ENCODE measurements at regions not wholly inside any gene's neighbourhood (a gene's known extent, or its start where the extent isn't known, plus 50 kb on each side); places are given as distances from the start of the nearest gene placed in this dataset.

- ATAC-seq = no peak
- H3K4me3 ChIP-seq = no peak overlapping the region
- H2AFZ ChIP-seq (ENCODE audit: low read depth, low read length) = no peak overlapping the region
- H3K4me2 ChIP-seq (ENCODE audit: insufficient read depth, low read length) = no peak overlapping the region
- WGBS (ENCODE audit: insufficient coverage, low coverage, missing lambda C conversion rate) = 3% methylated on average over 2 of the region's 2 CpGs
- H3K9ac ChIP-seq (ENCODE audit: insufficient read depth in 1 of 2, low read depth in 2 of 2, low read length in 2 of 2) = no peak overlapping the region
- in situ Hi-C loops (cut with MboI) = no loop called here
- BruUV-seq (replicated peaks) = no TSS peak
- ChIA-PET POLR2A (no interaction called here), CTCF (ENCODE audit: low intra/inter-chr PET ratio) (no interaction called here)
- H3K9me1 ChIP-seq (ENCODE audit: control insufficient read depth, insufficient read depth, low read length) = no peaks in the 10 kb centered on the region
- intact Hi-C loops (cut with micrococcal nuclease) = no loop called here
- no peaks in the 10 kb centered on the region for H3K79me2 ChIP-seq (ENCODE audit: control insufficient read depth, insufficient read depth, low read length)
- TF ChIP-seq ZNF445 (CRISPR knock-in tag; IDR thresholded peaks at IDR 0.05; ENCODE audit: low read depth) = no peak
- TF ChIP-seq POLR2G (IDR thresholded peaks at IDR 0.05; ENCODE audit: low read depth, low read length) = no peak
- no peak for TF ChIP-seq ESRRA (IDR thresholded peaks at IDR 0.05; ENCODE audit: borderline replicate concordance, low read depth)
- TF ChIP-seq ETS1 (conservative IDR thresholded peaks at IDR 0.05; ENCODE audit: control insufficient read depth, low read depth, low read length) = no peak
- no peak for TF ChIP-seq KAT2B (IDR thresholded peaks at IDR 0.05; ENCODE audit: low read depth, low read length)
- TF ChIP-seq SMARCE1 (IDR thresholded peaks at IDR 0.05) = no peak
- no peak for TF ChIP-seq USF2 (CRISPR knock-in tag; IDR thresholded peaks at IDR 0.05)
- TF ChIP-seq FOXO4 (CRISPR knock-in tag; IDR thresholded peaks at IDR 0.05) = no peak
- TF ChIP-seq NFIX (CRISPR knock-in tag; IDR thresholded peaks at IDR 0.05; ENCODE audit: low read depth) = no peak
- TF ChIP-seq ZNF140 (CRISPR knock-in tag; IDR thresholded peaks at IDR 0.05) = no peak
- no peak for TF ChIP-seq ATF3 (IDR thresholded peaks at IDR 0.05)
- TF ChIP-seq ATF3 (CRISPR knock-in tag; conservative IDR thresholded peaks at IDR 0.05) = no peak
- TF ChIP-seq DMBX1 (CRISPR knock-in tag; IDR thresholded peaks at IDR 0.05; ENCODE audit: borderline replicate concordance) = no peak
- no peak for TF ChIP-seq SLC30A9 (CRISPR knock-in tag; IDR thresholded peaks at IDR 0.05)
- TF ChIP-seq ZNF583 (CRISPR knock-in tag; IDR thresholded peaks at IDR 0.05) = no peak
- TF ChIP-seq CEBPG (CRISPR knock-in tag; IDR thresholded peaks at IDR 0.05) = no peak
- no peak for TF ChIP-seq CEBPG (tag; conservative IDR thresholded peaks at IDR 0.05 in 1 of 2, IDR thresholded peaks at IDR 0.05 in 1 of 2)
- no peak for TF ChIP-seq PRPF4 (IDR thresholded peaks at IDR 0.05; ENCODE audit: insufficient read depth, low read depth, low read length, poor library complexity, severe bottlenecking)
- no peak for TF ChIP-seq MTA2 (IDR thresholded peaks at IDR 0.05; ENCODE audit: low read depth)
- no peak for TF ChIP-seq RFX1 (IDR thresholded peaks at IDR 0.05)
- TF ChIP-seq IFI16 (CRISPR knock-in tag; IDR thresholded peaks at IDR 0.05) = no peak
- no peak for TF ChIP-seq ARNT (IDR thresholded peaks at IDR 0.05)
- no peak overlapping the region for H3K27ac ChIP-seq (ENCODE audit: extremely low read depth, low read depth, low read length)
- no peak for DNase-seq (ENCODE audit: extremely low read depth in 1 of 4, low spot score in 3 of 4)
- no peaks in the 10 kb centered on the region for H3K4me1 ChIP-seq (replicated peaks in 1 of 2; ENCODE audit: control insufficient read depth in 2 of 2, insufficient read depth in 2 of 2, low read length in 2 of 2)
- no peaks in the 10 kb centered on the region for H3K27me3 ChIP-seq (ENCODE audit: control insufficient read depth in 2 of 2, insufficient read depth in 2 of 2, low read length in 2 of 2)
- no peak for FAIRE-seq
- H3K9me3 ChIP-seq (replicated peaks; ENCODE audit: control insufficient read depth, insufficient read depth, low read depth, low read length) = no peaks in the 10 kb centered on the region
- no peaks in the 10 kb centered on the region for H3K36me3 ChIP-seq (ENCODE audit: control insufficient read depth, insufficient read depth, low read length)
- H4K20me1 ChIP-seq (replicated peaks; ENCODE audit: control insufficient read depth, insufficient read depth, low read length) = no peaks in the 10 kb centered on the region
Observed at GRCh38 chr1:193613041-193613440, 426.6 kb upstream of the B3GALT2 start.

All from K562 (cell line).